GM18502 (cell line): ENCODE measurements at regions not wholly inside any gene's neighbourhood (a gene's known extent, or its start where the extent isn't known, plus 50 kb on each side); places are given as distances from the start of the nearest gene placed in this dataset.

Experiments used
- ATAC-seq: cut with Tn5 transposase; IDR thresholded peaks from one replicate; pipeline ENCODE4 v1.9.1; 2021; ENCODE audit warnings: mild to moderate bottlenecking; ENCODE audit not compliant: unreplicated experiment, poor library complexity

DNA sequence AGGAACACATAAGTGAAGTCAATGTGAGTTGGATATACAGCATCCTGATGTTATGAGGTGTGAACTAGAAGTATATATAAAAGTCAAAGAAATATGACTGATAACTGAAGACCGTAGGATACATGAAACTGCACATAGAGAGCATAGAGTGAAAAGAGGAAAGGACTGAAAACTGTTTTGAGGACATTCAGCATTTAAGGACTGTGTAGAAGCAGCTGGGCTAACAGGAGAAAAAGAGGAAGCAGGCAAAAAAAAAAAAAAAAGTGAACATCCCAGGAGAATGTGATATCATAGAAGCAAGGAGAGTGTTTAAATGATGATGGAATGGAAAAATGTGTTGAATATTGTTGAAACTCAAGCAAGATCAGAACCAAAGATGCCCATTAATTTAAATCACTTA, 363.5 kb downstream of the PCDH20 start:
- no peak for ATAC-seq

DNA sequence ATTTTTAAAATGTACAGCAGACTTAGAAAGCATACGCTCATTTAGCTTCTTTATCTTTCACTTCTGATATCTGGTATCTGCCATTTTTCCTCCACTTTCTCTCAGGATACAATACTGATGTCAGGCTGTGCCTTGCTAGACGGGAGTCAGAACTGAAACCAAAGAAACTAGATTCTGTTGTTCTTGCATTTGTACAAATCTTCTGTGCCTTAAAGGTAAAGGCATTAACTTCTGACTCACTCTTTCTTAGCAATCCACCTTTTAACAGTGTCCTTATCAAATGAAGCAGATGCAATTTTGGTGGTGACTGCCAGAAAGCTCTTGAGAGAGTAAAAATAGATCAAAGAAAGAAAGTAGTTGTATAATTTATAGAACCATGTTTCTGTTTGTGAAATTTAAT, 370.4 kb downstream of the PCDH20 start:
- no peak for ATAC-seq

DNA sequence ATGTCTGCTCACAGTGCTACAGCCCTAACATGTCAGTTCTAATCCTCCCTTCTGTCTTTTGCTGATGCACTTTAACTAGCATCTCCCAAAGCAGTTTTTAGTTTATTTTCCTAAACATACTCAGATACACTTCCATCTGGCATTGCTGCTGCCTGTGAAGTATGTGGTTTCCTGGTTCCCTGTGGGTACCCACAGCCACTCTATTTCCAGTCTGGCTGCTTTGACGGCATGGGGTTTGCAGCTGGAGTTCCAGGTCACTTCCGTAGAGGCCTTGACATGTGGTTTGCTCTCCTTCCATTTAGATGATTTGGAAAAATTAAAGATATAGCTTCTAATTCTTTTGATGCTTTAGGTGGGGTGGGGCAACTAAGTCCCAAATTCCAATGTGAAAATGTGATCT, 375.5 kb downstream of the PCDH20 start:
- no peak for ATAC-seq

DNA sequence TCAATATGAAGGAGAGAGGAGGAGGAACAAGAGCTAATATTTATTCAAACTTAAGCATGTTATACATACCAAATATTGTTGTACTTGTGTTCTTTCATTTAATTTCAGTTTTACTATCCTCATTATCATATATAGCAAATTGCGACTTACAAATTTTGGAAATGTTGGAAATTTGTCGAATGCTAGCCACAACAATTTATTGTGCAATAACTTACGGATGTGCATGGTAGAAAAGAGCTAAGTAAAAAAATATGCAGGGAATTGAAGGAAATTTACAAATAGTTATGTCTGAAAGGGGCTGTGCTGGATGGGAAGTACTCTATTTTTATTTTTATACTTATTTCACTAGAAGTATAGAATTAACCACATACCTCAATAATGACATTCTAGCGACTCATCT, 376.3 kb downstream of the PCDH20 start:
- ATAC-seq = no peak

DNA sequence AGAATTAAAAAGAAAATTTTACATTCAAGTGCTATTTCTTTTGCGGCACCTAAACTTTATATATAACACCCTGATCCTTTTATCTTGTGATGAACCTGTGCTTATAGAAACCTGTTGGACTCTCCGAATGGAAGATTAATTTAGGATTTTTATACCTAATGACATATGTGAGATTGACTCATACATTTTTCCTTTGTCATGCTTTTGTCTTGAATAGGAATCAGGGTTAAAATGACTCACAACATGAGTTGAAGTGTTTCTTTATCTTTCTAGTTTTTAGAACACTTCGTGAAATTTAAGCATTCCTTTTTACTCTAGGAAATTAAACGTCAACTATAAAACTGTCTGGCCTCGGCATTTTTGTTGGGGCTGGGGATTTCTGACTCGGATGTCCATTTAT, 378.9 kb downstream of the PCDH20 start:
- ATAC-seq = no peak

DNA sequence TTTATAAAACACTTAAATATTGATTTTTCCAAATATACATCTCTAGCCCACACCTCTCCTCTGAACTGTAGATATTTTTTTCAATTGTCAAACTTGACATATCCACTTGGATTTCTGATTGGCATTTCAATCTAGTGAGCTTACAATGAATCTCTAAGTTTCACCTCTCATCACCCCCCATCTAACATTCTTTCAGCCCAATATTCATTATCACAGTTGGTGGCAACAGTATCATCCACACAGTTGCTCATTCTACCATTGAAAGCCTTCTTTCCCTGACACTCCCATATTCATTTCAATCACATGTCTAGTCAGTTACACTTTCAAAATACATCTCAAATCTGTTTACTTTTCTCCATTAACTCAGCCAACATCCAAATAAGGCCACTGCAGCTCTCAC, 385.2 kb downstream of the PCDH20 start:
- ATAC-seq = no peak

DNA sequence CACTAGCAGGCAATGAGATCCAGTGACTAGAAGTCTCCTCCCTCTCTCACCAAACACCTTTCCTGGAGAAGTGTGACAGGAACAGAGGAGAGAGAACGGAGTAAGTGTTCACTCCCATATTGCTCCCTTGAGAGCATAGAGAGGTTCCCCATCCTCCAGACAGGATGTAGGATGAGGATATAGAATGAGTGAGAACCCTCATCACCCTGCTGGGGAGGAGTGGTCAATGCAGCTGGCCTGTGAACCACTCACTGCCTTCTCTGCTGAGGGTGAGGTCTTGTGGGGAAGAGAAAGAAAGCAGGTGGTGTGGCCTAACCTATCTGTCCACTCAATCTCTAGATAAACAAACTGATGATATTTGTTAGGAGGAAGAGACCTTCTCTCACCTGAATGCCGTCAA, 386.6 kb downstream of the PCDH20 start:
- ATAC-seq = no peak

DNA sequence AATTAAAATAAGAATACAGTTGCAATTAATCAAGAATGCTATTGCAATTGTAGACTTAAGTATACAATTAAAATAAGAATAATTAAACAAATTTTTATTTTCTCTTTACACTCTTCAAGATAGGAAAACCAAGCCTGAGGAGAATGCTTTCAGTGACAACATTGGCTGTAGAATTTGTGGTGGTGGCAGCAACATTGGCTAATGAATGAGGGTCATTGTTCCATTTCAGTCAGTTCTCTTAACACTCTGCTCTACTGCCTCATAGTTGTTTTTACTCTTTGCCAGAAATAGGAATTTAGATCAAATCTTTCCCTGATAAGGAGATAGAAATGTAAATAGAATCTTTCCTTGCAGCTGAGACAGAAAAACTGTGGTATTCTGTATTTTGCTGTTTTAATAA, 391.6 kb downstream of the PCDH20 start:
- ATAC-seq = no peak

DNA sequence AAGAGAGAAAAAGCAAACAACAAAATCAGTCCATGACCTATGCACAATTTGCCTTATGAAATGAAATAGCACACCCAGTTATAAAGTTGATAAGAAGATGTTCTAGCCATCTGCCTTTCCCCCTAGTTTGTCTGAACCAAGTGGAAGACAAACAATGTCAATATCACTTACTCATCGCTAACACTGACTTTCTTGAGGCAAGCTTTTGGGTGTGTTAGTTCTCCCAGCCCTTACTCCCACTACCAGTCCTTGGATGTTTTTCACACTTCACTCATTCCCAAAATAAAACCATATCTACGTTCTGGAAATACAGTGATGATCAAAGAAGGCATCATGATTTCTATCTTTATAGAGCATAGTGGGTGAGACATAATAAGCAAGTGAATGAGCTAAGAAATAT, 393.8 kb downstream of the PCDH20 start:
- ATAC-seq = no peak

DNA sequence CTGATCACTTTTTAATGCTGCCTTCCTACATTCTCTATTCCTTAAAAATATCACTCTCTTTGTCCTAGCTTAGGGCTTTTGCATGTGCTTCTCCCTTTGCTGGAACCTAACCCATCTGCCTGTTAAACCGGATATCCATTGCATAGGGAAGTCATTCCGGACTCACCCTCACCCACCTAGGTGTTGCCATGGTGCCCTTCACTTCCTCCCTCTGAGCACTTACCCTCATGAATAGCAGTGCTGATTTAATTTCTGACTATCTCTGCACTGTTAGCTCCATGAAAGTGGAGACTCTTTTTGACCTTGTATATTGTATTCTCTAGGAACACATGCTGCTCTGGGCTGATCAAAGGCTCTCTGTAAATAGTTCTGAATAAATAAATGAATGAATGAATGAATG, 401.9 kb downstream of the PCDH20 start:
- no peak for ATAC-seq

DNA sequence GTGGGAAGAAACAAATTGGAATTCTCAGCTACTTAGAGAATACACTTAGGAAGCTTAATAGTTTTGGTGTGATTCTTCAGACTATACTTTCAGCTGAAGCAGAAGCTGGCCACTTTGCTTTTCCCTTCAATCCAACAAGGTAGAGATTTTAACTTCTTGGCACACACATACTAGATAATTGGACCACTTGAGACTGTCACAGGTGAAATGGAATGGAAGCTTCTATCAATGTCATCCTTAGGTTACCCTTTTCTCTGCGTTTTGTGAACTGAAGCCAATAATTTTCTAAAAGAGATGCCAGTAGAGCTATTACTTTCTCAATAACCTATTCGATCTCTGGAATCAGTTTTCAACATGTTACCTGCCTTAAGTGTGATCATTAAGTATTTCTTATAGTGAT, 405.3 kb downstream of the PCDH20 start:
- no peak for ATAC-seq

DNA sequence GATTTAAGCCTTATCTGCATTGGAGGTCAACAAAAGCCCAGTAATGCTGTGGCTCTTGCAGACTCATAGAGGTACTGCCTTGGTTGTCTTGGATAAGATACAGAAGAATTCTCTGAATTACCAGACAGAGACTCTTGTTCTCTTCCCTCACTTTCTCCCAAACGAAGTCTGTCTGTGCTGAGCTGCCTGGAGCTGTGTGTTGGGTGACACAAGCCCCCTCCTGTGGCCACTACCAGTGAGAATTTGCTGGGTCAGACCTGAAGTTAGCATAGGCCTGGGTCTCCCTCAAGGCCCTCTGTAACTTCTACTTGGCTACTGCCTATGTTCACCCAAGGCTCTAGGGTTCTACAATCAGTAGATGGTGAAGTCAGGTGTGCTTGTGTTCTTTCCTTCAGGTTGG, 413.0 kb downstream of the PCDH20 start:
- ATAC-seq = no peak

DNA sequence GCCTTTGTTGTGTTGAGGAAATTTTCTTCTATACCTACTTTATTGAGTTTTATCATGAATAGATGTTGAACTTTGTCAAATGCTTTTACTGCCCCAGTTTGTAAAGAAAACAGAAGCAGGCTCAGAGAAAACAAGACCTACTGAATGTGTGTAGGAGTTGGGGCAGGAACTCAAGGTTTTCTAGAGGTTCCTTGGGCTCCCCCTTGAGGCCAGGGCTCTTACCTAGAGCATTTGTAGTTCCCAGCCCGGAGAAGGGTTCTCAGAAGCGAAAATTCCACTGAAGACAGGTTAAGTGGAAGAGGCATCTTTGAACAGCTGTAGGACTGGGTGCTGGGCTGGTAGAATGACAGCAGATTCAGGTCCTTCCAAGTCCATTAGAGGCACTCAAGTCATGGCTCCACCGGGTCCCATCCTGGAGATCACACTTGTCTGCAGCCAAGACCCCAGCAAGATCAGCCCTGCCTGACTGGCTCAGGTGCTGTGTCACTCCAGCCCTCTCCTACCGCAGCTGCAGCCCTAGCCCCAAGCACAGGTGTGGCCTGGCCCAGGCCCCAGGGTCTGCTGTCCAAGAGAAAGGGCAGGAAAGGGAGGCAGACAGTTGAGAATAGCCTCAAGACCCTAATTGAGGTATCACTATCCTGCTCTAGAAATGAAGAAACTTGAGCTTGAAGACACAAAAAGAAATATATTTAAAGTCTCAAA, 425.5 kb downstream of the PCDH20 start:
- ATAC-seq = no peak

DNA sequence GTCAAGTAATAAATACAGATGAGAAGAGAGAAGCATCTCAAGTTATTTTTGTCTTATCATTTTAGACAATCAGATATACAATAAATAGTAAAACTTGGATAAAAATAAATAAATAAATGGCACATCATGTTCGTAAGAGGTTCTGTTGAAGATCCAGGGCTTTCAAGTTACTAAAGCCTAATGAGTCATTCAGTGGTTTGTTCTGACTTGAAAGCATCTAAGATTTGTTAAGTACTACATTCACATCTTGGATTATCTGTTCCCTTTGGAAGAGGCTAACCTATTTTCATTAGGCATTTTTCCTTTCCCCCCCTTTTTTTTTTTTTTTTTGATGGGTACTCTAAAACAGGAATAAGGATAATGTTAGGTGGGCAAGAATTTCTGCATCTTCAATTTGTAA, 429.3 kb downstream of the PCDH20 start:
- ATAC-seq = no peak

DNA sequence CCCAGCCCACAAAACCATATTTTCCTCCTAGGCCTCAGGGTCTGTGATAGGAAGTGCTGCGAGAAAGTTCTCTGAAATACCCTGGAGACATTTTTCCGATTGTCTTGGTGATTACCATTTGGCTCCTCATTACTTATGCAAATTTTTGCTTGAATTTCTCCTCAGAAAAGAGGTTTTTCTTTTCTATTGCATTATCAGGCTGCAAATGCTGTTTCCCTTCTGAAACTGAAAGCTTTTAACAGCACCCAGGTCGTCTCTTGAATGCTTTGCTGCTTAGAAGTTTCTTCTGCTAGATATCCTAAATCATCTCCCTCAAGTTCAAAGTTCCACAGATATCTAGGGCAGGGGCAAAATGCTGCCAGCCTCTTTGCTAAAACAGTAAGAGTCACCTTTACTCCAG, 434.2 kb downstream of the PCDH20 start:
- no peak for ATAC-seq

DNA sequence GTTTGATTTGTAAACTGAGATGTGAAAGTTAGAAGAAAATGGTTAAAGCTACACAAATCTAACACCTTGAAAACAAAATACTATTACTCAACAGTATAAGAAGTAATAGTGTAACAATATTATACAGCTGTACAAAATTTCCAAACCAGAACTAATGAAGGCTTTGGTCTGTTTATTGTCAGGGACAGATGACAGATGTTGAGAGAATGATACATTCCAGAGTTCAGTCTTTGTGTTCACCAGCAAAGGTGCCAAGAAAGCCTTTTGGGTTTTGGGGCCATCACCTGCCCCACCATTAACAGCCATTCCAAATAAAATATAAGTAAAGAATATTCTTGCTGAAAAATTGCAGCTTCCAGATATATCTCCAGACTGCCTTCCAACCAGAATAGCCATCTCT, 439.3 kb downstream of the PCDH20 start:
- no peak for ATAC-seq

DNA sequence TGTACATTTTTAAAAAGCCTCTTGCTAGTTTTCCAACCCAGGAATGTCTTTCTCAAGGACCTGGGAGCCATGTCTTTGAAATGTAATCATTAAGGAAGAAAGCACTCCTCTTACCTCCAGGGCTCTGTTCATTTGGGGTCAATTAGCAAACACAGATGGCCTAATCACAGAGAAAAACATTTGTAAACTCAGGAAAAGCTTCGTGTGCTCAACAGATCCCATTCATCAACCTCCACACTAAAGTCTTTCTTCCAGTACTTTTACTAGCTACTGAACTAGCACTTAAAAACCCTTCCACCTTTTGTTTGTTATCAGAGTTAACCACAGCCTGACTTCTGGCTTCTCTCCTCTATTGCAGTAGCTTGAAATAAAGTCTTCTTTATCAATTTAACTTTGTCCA, 441.4 kb downstream of the PCDH20 start:
- ATAC-seq = no peak

DNA sequence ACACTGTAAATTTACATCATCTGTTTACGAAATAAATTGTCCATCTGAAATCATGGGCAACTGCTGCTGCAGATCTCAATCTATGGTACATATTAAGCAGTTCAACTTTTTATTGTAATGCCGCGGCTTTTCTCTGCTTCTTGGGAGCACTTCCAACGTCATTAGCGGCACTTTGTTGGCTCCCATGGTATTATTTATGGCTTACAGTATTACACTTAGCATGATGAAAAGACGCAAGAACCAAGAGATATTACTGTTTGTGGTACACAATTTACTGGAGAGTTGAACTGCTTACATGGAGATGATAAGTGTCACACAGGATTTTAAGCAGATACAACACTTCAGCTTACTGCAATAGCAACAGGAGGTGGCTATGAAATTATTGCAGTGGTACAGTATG, 442.1 kb downstream of the PCDH20 start:
- ATAC-seq = no peak

DNA sequence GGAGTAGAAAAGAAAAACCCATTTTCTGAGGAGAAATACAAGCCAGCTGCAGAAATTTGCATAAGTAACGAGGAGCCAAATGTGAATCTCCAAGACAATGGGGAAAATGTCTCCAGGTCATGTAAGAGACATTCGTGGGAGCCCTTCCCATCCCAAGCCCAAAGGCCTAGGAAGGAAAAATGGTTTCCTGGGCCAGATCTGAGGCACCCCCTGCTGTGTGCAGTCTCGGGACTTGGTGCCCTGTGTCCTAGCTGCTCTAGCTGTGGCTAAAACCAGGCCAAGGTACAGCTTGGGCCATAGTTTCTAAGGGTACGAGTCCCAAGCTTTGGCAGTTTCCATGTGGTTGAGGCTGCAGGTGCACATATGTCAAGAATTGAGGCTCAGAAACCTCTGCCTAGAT, 444.9 kb downstream of the PCDH20 start:
- ATAC-seq = no peak

DNA sequence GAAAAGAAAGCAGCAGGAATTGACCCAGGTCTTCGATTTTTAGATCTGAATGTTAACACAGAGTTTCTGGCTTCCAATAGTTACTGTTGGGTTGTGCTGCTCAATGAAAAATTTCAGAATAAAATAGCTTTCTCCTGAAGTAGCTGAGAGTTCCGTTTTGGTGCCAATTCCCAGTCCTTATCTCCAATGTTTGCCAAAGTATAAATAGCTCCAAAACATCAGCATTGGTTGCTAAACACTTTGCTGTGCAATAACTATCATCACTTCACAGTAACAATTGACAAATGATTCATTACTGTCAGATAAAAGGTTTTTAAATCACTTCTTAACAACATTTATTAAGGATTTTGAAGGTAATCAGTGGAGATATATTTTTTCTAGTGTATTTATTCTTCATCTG, 446.0 kb downstream of the PCDH20 start:
- no peak for ATAC-seq

DNA sequence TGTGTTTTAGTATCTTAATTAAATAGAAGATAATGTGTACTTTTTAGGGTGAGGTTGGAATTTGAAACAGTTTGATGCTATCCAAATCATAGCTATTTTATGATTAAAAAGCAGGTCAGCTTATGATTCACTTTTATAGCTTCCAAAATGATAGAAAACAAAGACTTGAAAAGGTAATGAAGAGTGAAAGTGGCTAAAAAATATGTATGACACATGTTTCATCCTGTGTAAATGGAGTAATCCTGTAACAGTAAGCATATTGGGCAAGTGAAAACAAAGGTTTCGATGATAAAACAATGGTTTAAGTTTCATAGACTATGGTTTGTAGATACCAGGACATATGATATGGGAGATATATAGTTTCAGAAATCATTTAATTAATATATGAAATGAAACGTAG, 456.2 kb downstream of the PCDH20 start:
- no peak for ATAC-seq

DNA sequence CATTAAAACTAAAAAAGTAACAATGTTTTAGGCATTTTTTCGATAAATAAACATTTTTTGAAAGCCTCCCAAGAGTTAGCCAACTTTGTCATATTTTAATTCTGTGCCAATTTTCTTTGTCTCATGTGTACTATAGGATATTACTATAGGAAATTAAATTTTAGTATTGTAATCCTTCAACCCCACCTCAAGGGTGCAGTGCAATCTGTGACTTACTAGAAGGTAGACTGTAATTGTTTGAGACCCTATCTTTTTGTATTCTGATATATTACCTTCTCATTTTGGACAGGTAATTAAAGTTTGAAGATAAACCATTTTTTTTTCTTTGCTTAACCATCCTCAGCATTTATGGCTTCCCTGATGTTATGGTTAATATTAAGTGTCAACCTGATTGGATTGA, 457.8 kb downstream of the PCDH20 start:
- ATAC-seq = no peak

DNA sequence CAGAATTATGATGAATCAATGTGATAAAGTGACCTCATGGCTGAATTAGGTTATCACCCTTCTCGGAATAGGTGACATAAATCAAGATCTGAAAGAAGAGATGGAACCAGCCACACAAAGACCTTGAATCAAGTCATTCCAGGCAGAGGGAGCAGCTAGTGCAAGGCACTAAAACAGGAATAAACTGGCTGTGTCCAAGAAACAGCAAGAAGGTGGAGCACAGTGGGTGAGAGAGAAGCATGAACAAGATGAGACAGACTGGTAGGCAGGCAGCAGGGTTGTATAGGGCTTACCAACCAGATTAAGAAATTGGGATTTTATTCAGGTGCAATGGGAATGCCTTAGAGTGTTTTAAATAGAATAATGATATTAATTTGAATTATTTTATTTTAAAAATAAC, 470.3 kb downstream of the PCDH20 start:
- ATAC-seq = no peak
